GM23248 (cell line): ENCODE measurements at regions not wholly inside any gene's neighbourhood (a gene's known extent, or its start where the extent isn't known, plus 50 kb on each side); places are given as distances from the start of the nearest gene placed in this dataset.

Experiments
- DNase-seq: peaks from one replicate; pipeline ENCODE4 v3.0.0-alpha.2; 2015
- H2AFZ ChIP-seq: fragments of 200-600 bp; sonication (generic); 2 replicates; pipeline ENCODE4 v1.6.1; 2016; ENCODE audit warnings: antibody characterized with exemption
- H3F3A ChIP-seq: fragments of 200-600 bp; sonication (generic); 2 replicates; pipeline ENCODE4 v1.6.1; 2016; ENCODE audit warnings: mild to moderate bottlenecking, antibody characterized with exemption, mixed run types; ENCODE audit not compliant: insufficient read depth
- H3K27ac ChIP-seq: fragments of 200-600 bp; sonication (generic); 2 replicates; pipeline ENCODE4 v1.5.1; 2016; ENCODE audit warnings: mild to moderate bottlenecking
- H3K27me3 ChIP-seq: fragments of 200-600 bp; sonication (generic); replicated peaks from 2 replicates; pipeline ENCODE4 v1.6.1; 2016; ENCODE audit warnings: mild to moderate bottlenecking; ENCODE audit not compliant: insufficient read depth
- H3K36me3 ChIP-seq: fragments of 200-600 bp; sonication (generic); 2 replicates; pipeline ENCODE4 v1.6.1; 2016; ENCODE audit warnings: low read depth, mild to moderate bottlenecking
- H3K4me1 ChIP-seq: fragments of 200-600 bp; sonication (generic); 2 replicates; pipeline ENCODE4 v1.6.1; 2016; ENCODE audit warnings: mild to moderate bottlenecking; ENCODE audit not compliant: insufficient read depth
- H3K4me2 ChIP-seq: fragments of 200-600 bp; sonication (generic); one replicate; pipeline ENCODE4 v1.6.1; 2016; ENCODE audit warnings: mild to moderate bottlenecking; ENCODE audit not compliant: unreplicated experiment
- H3K4me3 ChIP-seq: fragments of 200-600 bp; sonication (generic); 2 replicates; pipeline ENCODE4 v1.5.1; 2016; ENCODE audit warnings: mild to moderate bottlenecking
- H3K79me2 ChIP-seq: fragments of 200-600 bp; sonication (generic); 2 replicates; pipeline ENCODE4 v1.6.1; 2016; ENCODE audit warnings: mild to moderate bottlenecking; ENCODE audit not compliant: insufficient read depth
- H3K9ac ChIP-seq: fragments of 200-600 bp; sonication (generic); 2 replicates; pipeline ENCODE4 v1.6.1; 2016; ENCODE audit warnings: mild to moderate bottlenecking
- H3K9me2 ChIP-seq: fragments of 200-600 bp; sonication (generic); 2 replicates; pipeline ENCODE4 v1.6.1; 2016; ENCODE audit warnings: mixed run types, mild to moderate bottlenecking, moderate library complexity; ENCODE audit not compliant: insufficient read depth
- H3K9me3 ChIP-seq: fragments of 200-600 bp; sonication (generic); one replicate; pipeline ENCODE4 v1.6.1; 2017; ENCODE audit warnings: low read depth
- H4K20me1 ChIP-seq: fragments of 200-600 bp; sonication (generic); 2 replicates; pipeline ENCODE4 v1.6.0; 2016; ENCODE audit not compliant: insufficient read depth
- EZH2 ChIP-seq: fragments of 200-600 bp; sonication (generic); IDR thresholded peaks from 2 replicates; pipeline ENCODE4 v1.6.1; 2018; ENCODE audit warnings: antibody characterized with exemption, mild to moderate bottlenecking; ENCODE audit not compliant: insufficient read depth, poor library complexity, severe bottlenecking
- EZH2phosphoT487 ChIP-seq: fragments of 200-600 bp; sonication (generic); IDR thresholded peaks from 2 replicates; pipeline ENCODE4 v1.6.1; 2018; ENCODE audit warnings: antibody characterized with exemption, moderate library complexity, mild to moderate bottlenecking, low read depth; ENCODE audit not compliant: insufficient read depth
- whole genome bisulfite sequencing, 2 experiments: methylation state at CpG; one replicate each; pipeline ENCODE4 v1.1.6; 2015 to 2017; ENCODE audit warnings: low lambda C conversion rate in 2 of 2, low coverage in 1 of 2; ENCODE audit errors: missing lambda C conversion rate in 2 of 2; 5-methylcytosine and 5-hydroxymethylcytosine counted together
- in situ Hi-C: fragments of 300-500 bp; cut with MboI; formaldehyde crosslinking; loops from 2 replicates; pipeline ENCODE4 v1.15.0; 2020

GRCh38 chr10:59517341-59517899 lies 155.1 kb upstream of the FAM13C start:
- 25 to 28% methylated on average over 7 of the region's 7 CpGs for WGBS, 2 experiments
- Histone ChIP-seq H3K9me3 (no peaks in the 10 kb centered on the region), H3K36me3 (no peaks in the 10 kb centered on the region), H3K27ac (no peak overlapping the region), H3F3A (no peaks in the 10 kb centered on the region), H3K9me2 (no peaks in the 10 kb centered on the region), H3K79me2 (no peaks in the 10 kb centered on the region), H2AFZ (no peak overlapping the region), H4K20me1 (no peaks in the 10 kb centered on the region), H3K4me1 (no peaks in the 10 kb centered on the region), H3K4me2 (no peak overlapping the region), H3K9ac (no peak overlapping the region), H3K27me3 (peaks cover 8% of the 10 kb centered on the region; the same call in 1 of the 2 replicates), H3K4me3 (no peak overlapping the region)
- DNase-seq: no peak
- in situ Hi-C loops: no loop called here
- no peak for TF ChIP-seq EZH2phosphoT487
- no peak for TF ChIP-seq EZH2

- no peak overlapping the region for H3K27ac ChIP-seq
- H3K36me3 ChIP-seq: no peaks in the 10 kb centered on the region
- no peaks in the 10 kb centered on the region for H3K9me2 ChIP-seq
- H4K20me1 ChIP-seq: no peaks in the 10 kb centered on the region
- no peaks in the 10 kb centered on the region for H3K79me2 ChIP-seq
- H3K9me3 ChIP-seq: no peaks in the 10 kb centered on the region
- no peaks in the 10 kb centered on the region for H3F3A ChIP-seq
- no peak for TF ChIP-seq EZH2phosphoT487
- TF ChIP-seq EZH2: no peak
- H3K4me3 ChIP-seq: no peak overlapping the region
- no peak overlapping the region for H2AFZ ChIP-seq
- no peak overlapping the region for H3K4me2 ChIP-seq
- in situ Hi-C loops: no loop called here
- peak; percentile 34 for DNase-seq
- peaks cover 8% of the 10 kb centered on the region; the same call in 1 of the 2 replicates for H3K27me3 ChIP-seq
- no peak overlapping the region for H3K9ac ChIP-seq
- WGBS, 2 experiments: 36 to 41% methylated on average over 3 of the region's 3 CpGs
- H3K4me1 ChIP-seq: no peaks in the 10 kb centered on the region
Measured at GRCh38 chr10:59513558-59513957, 151.2 kb upstream of the FAM13C start.

- no peak for TF ChIP-seq EZH2
- no peak for TF ChIP-seq EZH2phosphoT487
- no peaks in the 10 kb centered on the region for H3K36me3 ChIP-seq
- WGBS, 2 experiments: 77% methylated on average over 3 of the region's 3 CpGs
Measured at GRCh38 chr10:59512951-59513350, 150.6 kb upstream of the FAM13C start.

GRCh38 chr10:59508956-59509355 lies 146.6 kb upstream of the FAM13C start:
- Histone ChIP-seq H3K9ac (no peak overlapping the region), H3K9me2 (no peaks in the 10 kb centered on the region), H3K27ac (no peak overlapping the region), H3F3A (no peaks in the 10 kb centered on the region), H3K4me1 (no peaks in the 10 kb centered on the region), H3K36me3 (no peaks in the 10 kb centered on the region), H3K79me2 (no peaks in the 10 kb centered on the region), H4K20me1 (no peaks in the 10 kb centered on the region), H3K9me3 (no peaks in the 10 kb centered on the region), H3K4me3 (no peak overlapping the region), H3K27me3 (no peaks in the 10 kb centered on the region), H2AFZ (no peak overlapping the region), H3K4me2 (no peak overlapping the region)
- DNase-seq: no peak
- WGBS, 2 experiments: 21 to 45% methylated on average over 1 of the region's 1 CpG
- TF ChIP-seq EZH2 (no peak), EZH2phosphoT487 (no peak)
- in situ Hi-C loops: no loop called here

More at GRCh38 chr10:59512951-59513350, 150.6 kb upstream of the FAM13C start:
- H3K27ac ChIP-seq: no peak overlapping the region
- H3K4me3 ChIP-seq: no peak overlapping the region
- H2AFZ ChIP-seq: no peak overlapping the region
- 0 out of 2 replicates have a peak, but pooled peaks cover 7% of the 10 kb centered on the region for H3K27me3 ChIP-seq
- no peak overlapping the region for H3K9ac ChIP-seq
- H3F3A ChIP-seq: no peaks in the 10 kb centered on the region
- H3K79me2 ChIP-seq: no peaks in the 10 kb centered on the region
- H3K9me3 ChIP-seq: no peaks in the 10 kb centered on the region
- no peaks in the 10 kb centered on the region for H4K20me1 ChIP-seq
- no peaks in the 10 kb centered on the region for H3K4me1 ChIP-seq
- H3K4me2 ChIP-seq: no peak overlapping the region
- no peak for DNase-seq
- in situ Hi-C loops: no loop called here
- no peaks in the 10 kb centered on the region for H3K9me2 ChIP-seq

- Histone ChIP-seq H4K20me1 (no peaks in the 10 kb centered on the region), H3K9me2 (no peaks in the 10 kb centered on the region), H3K9me3 (no peaks in the 10 kb centered on the region), H3F3A (no peaks in the 10 kb centered on the region), H3K27ac (no peak overlapping the region), H3K79me2 (no peaks in the 10 kb centered on the region), H3K4me2 (no peak overlapping the region), H3K36me3 (no peaks in the 10 kb centered on the region), H3K27me3 (no peaks in the 10 kb centered on the region), H3K4me3 (no peak overlapping the region), H3K9ac (no peak overlapping the region), H2AFZ (no peak overlapping the region), H3K4me1 (no peaks in the 10 kb centered on the region)
- 11 to 14% methylated on average over 3 of the region's 3 CpGs for WGBS, 2 experiments
- TF ChIP-seq EZH2: no peak
- no peak for TF ChIP-seq EZH2phosphoT487
- DNase-seq: peak; percentile 32
- in situ Hi-C loops: no loop called here
Measured at GRCh38 chr10:59508296-59508695, 145.9 kb upstream of the FAM13C start.
